GM10266 (cell line): ENCODE measurements at regions not wholly inside any gene's neighbourhood (a gene's known extent, or its start where the extent isn't known, plus 50 kb on each side); places are given as distances from the start of the nearest gene placed in this dataset.
"Not testable (repeated sequence)": the region's sequence is repeated elsewhere in the genome, so short reads cannot be mapped to it uniquely, and the experiment has no call there.

Source experiments
- DNase-seq: peaks from one replicate; pipeline ENCODE4 v3.0.0; 2012; ENCODE audit errors: extremely low spot score
- TF ChIP-seq, protein P1 (sequence below): IDR thresholded peaks from 2 replicates; pipeline ENCODE4 v1.5.1; 2012; ENCODE audit warnings: mild to moderate bottlenecking, low read depth; ENCODE audit not compliant: control insufficient read depth, insufficient read depth; ENCODE audit errors: missing control alignments

DNA sequence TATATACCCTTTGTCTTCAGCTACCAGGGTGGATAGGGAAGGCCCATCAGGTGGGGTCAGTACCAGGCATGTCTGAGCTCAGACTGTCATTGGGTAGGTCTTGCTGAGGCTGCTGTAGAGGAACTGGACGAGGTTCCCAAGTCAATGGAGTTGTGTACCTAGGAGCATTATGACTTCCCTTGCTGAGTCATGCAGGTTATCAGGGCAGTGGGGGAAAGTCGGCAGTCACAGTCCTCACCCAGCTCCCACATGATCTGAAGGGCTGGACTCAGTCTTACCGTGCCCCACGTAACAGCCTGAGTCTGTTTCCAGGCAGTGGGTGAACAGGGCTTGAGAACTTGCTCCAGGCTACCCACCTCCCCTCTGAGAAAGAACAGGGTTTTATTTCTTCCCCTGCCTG lies 260.8 kb upstream of the COBL start:
- TF ChIP-seq, protein P1, sequence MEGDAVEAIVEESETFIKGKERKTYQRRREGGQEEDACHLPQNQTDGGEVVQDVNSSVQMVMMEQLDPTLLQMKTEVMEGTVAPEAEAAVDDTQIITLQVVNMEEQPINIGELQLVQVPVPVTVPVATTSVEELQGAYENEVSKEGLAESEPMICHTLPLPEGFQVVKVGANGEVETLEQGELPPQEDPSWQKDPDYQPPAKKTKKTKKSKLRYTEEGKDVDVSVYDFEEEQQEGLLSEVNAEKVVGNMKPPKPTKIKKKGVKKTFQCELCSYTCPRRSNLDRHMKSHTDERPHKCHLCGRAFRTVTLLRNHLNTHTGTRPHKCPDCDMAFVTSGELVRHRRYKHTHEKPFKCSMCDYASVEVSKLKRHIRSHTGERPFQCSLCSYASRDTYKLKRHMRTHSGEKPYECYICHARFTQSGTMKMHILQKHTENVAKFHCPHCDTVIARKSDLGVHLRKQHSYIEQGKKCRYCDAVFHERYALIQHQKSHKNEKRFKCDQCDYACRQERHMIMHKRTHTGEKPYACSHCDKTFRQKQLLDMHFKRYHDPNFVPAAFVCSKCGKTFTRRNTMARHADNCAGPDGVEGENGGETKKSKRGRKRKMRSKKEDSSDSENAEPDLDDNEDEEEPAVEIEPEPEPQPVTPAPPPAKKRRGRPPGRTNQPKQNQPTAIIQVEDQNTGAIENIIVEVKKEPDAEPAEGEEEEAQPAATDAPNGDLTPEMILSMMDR = no peak
- DNase-seq = no peak

DNA sequence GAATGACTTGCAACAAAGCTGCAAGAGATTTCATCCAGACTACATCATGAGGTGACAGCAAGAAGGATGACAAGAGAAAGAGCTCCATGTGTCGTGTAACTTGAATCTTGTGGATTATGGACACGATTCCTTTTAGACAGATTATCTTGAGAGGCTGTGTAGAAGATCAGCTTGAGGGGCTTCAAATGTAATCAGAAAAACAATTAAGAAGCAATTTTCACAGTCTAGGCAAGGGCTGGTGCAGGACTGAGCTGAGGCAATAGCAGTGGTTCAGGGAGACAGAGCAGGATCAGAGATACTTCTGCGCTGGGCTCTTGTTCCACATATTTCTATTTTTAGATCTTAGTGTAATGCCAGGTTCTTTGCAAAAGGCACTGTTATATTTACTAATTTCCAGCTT lies 253.0 kb upstream of the COBL start:
- DNase-seq = no peak
- TF ChIP-seq, protein P1 = no peak

DNA sequence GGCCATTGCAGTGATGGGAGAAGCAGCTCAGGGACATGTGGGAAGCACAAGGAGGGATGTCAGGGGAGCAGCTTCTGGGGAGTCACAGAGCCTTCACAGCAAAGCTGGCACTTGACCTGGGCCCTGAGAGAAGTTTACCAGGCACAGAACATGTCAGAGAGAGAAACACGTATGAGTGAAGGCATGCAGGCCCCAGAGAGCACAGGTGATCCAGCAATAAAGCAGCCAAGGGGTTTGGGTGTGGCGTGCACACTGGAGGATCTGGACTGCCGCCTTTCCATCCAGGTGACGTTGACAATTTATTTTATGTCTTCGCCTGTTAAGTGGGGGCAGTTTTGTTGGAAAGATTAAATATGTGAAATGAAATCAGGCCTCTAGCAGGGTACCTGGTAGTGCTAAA lies 252.6 kb upstream of the COBL start:
- DNase-seq = no peak
- TF ChIP-seq, protein P1 = no peak

DNA sequence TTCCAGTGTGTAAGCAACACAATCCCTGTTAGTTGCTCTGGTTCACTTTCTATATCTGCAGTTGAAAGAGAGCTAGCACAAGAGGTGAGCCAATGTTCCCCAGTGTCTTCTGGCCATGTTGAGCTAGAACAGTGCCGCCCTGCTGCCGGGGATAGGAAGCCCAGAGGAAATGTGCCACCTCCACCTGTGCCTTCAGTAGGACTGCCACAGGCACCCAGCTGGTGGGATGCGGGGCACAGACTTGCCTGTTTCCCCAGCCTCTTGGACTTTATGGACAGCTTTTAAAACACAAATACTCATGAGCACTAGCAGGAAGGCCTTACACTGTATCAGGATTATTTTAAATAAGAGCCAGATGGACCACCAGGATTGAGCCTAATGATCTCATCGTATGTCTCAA lies 234.5 kb upstream of the COBL start:
- TF ChIP-seq, protein P1 = no peak
- no peak for DNase-seq

DNA sequence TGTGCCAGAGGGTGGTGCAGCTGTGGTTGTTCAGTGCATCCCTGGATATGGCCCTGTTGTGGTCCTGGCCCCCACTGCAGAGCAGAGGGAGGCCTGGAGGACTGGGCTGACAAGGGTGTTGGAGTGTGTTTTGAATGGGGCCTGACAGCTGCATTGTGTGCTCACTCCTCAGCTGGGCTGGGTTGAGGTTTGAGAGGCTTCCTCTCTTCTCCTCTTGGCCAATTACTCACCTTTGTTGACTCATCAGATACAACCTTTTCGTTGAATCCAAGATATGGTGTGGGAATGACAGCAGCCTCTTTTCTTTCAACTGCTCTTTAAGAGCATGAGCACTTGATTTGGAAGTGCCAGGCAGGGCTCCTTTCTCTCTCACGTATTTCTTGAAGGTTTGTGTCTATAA lies 228.5 kb upstream of the COBL start:
- no peak for DNase-seq
- TF ChIP-seq, protein P1 = no peak

DNA sequence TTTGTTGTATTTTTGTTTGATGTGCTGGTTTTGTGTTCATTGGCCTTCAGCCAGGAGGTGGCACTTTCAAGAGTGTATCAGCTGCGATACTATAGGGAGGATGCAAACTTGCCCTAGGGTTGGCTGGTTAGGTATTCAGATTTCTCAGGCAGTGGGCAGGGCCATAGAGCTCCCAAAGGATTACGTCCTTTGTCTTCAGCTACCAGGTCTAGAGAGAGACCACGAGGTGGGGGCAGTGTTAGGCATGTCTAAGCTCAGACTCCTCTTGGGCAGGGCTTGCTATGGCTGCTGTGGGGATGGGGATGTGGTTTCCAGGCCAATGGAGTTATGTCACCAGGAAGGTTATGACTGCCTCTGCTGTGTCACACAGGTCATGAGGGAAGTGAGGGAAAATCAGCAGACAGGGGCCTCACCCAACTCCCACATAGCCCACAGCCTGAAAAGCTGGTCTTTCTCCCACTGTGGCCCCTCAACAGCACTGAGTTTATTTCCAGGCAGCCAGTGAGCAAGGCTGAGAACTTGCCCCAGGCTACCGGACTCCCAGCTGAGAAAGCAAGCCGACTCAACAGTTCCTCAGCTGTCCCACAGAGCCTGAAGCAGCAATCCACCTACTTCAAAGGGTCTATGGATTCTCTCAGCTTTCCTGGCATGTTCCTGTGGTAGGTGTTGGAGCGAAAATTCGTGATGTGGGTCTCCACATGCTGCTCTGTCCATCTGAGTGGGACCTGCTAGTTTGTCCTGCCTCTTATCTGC lies 227.4 kb upstream of the COBL start:
- no peak for DNase-seq
- TF ChIP-seq, protein P1 = no peak

DNA sequence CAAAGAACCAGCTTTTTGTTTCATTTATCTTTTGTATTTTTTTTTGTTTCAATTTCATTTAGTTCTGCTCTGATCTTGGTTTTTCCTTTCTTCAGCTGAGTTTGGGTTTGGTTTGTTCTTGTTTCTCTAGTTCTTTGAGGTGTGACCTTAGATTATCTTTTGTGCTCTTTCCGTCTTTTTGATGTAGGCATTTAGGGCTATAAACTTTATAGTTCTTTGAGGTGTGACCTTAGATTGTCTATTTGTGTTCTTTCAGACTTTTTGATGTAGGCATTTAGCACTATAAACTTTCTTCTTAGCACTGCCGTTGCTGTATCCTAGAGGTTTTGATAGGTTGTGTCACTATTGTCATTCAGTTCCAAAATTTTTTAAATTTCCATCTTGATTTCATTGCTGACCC lies 224.3 kb upstream of the COBL start:
- DNase-seq = not testable (repeated sequence)

DNA sequence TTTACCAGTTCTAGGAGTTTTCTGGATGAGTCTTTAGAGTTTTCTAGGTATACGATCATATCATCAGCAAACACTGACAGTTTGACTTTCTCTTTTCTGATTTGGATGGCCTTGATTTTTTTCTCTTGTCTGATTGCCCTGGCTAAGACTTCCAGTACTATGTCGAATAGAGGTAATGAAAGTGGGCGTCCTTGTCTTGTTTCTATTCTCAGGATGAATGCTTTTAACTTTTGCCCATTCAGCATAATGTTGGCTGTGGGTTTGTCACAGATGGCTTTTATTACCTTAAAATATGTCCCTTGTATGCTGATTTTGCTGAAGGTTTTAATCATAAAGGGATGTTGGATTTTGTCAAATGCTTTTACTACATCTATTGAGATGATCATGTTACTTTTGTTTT lies 223.2 kb upstream of the COBL start:
- no peak for DNase-seq
- TF ChIP-seq, protein P1 = no peak
